H9 (cell line): ENCODE measurements at regions not wholly inside any gene's neighbourhood (a gene's known extent, or its start where the extent isn't known, plus 50 kb on each side); places are given as distances from the start of the nearest gene placed in this dataset.

Experiments
- DNase-seq: peaks from one replicate; pipeline ENCODE4 v3.0.0-alpha.2; 2017
- H2AFZ ChIP-seq: one replicate; pipeline ENCODE4 v1.6.1; 2013; ENCODE audit warnings: mild to moderate bottlenecking, low read length, control low read depth, moderate library complexity
- H2AK5ac ChIP-seq: 2 replicates; pipeline ENCODE4 v1.6.1; 2013; ENCODE audit warnings: low read length, control low read depth, mixed read lengths; ENCODE audit not compliant: insufficient read length
- H2BK120ac ChIP-seq: one replicate; pipeline ENCODE4 v1.6.1; 2013; ENCODE audit warnings: low read depth, mild to moderate bottlenecking, low read length, control low read depth, inconsistent platforms; ENCODE audit not compliant: poor library complexity, severe bottlenecking
- H2BK12ac ChIP-seq: 2 replicates; pipeline ENCODE4 v1.6.1; 2013; ENCODE audit warnings: low read length, control low read depth, mixed read lengths, low read depth; ENCODE audit not compliant: insufficient read length
- H2BK15ac ChIP-seq: 2 replicates; pipeline ENCODE4 v1.6.1; 2013; ENCODE audit warnings: low read depth, low read length, control low read depth
- H2BK20ac ChIP-seq: one replicate; pipeline ENCODE4 v1.6.1; 2013; ENCODE audit warnings: low read depth, mild to moderate bottlenecking, low read length, control low read depth, inconsistent platforms; ENCODE audit not compliant: poor library complexity, severe bottlenecking
- H2BK5ac ChIP-seq: 2 replicates; pipeline ENCODE4 v1.6.1; 2013; ENCODE audit warnings: low read length, control low read depth, mixed read lengths; ENCODE audit not compliant: insufficient read length
- H3K14ac ChIP-seq: 2 replicates; pipeline ENCODE4 v1.6.1; 2013; ENCODE audit warnings: low read length, control low read depth; ENCODE audit not compliant: insufficient read depth
- H3K18ac ChIP-seq: 2 replicates; pipeline ENCODE4 v1.6.1; 2013; ENCODE audit warnings: low read depth, mild to moderate bottlenecking, mixed read lengths, low read length, control low read depth; ENCODE audit not compliant: insufficient read length
- H3K23ac ChIP-seq: 2 replicates; pipeline ENCODE4 v1.6.1; 2013; ENCODE audit warnings: low read length, control low read depth, mixed read lengths, low read depth; ENCODE audit not compliant: insufficient read length
- H3K23me2 ChIP-seq: 2 replicates; pipeline ENCODE4 v1.6.1; 2013; ENCODE audit warnings: low read depth, mild to moderate bottlenecking, mixed read lengths, low read length, control low read depth; ENCODE audit not compliant: insufficient read length, poor library complexity, severe bottlenecking
- H3K27ac ChIP-seq: 2 replicates; pipeline ENCODE4 v1.5.1; 2013; ENCODE audit warnings: low read length, control low read depth, mixed read lengths, low read depth; ENCODE audit not compliant: insufficient read length
- H3K27me3 ChIP-seq: 2 replicates; pipeline ENCODE4 v1.6.1; 2013; ENCODE audit warnings: low read length, control low read depth, inconsistent platforms; ENCODE audit not compliant: insufficient read depth
- H3K4ac ChIP-seq: 2 replicates; pipeline ENCODE4 v1.6.1; 2013; ENCODE audit warnings: low read depth, mild to moderate bottlenecking, control low read depth, inconsistent platforms, low read length, moderate library complexity
- H3K4me1 ChIP-seq: 2 replicates; pipeline ENCODE4 v1.6.1; 2013; ENCODE audit warnings: low read length, control low read depth, inconsistent platforms; ENCODE audit not compliant: insufficient read depth
- H3K4me2 ChIP-seq: 2 replicates; pipeline ENCODE4 v1.6.1; 2013; ENCODE audit warnings: low read length, control low read depth, mixed read lengths; ENCODE audit not compliant: insufficient read length, insufficient read depth
- H3K56ac ChIP-seq: 2 replicates; pipeline ENCODE4 v1.6.1; 2013; ENCODE audit warnings: low read depth, mild to moderate bottlenecking, mixed read lengths, low read length, control low read depth; ENCODE audit not compliant: insufficient read length
- H3K79me1 ChIP-seq: 2 replicates; pipeline ENCODE4 v1.6.1; 2013; ENCODE audit warnings: low read depth, mild to moderate bottlenecking, moderate library complexity, low read length, control low read depth, inconsistent platforms; ENCODE audit not compliant: insufficient read depth, poor library complexity, severe bottlenecking
- H3K79me2 ChIP-seq: 2 replicates; pipeline ENCODE4 v1.6.1; 2013; ENCODE audit warnings: low read length, control low read depth, inconsistent platforms; ENCODE audit not compliant: insufficient read depth
- H3K9ac ChIP-seq: 2 replicates; pipeline ENCODE4 v1.6.1; 2013; ENCODE audit warnings: low read length, control low read depth, mixed read lengths; ENCODE audit not compliant: insufficient read length; ENCODE audit errors: extremely low read depth
- H3K9me3 ChIP-seq: one replicate; pipeline ENCODE4 v1.6.1; 2013; ENCODE audit warnings: low read depth, low read length, inconsistent platforms; ENCODE audit not compliant: control insufficient read depth
- H3T11ph ChIP-seq: one replicate; pipeline ENCODE4 v1.6.1; 2013; ENCODE audit warnings: mild to moderate bottlenecking, low read length, control low read depth, inconsistent platforms
- H4K20me1 ChIP-seq: one replicate; pipeline ENCODE4 v1.6.1; 2013; ENCODE audit not compliant: control insufficient read depth, insufficient read length, insufficient read depth
- H4K5ac ChIP-seq: 2 replicates; pipeline ENCODE4 v1.6.1; 2013; ENCODE audit warnings: low read depth, mild to moderate bottlenecking, mixed read lengths, low read length, control low read depth; ENCODE audit not compliant: insufficient read length
- H4K8ac ChIP-seq: replicated peaks from 2 replicates; pipeline ENCODE4 v1.6.1; 2013; ENCODE audit warnings: low read length, control low read depth, mixed read lengths, low read depth; ENCODE audit not compliant: insufficient read length
- H4K91ac ChIP-seq: 2 replicates; pipeline ENCODE4 v1.6.1; 2013; ENCODE audit warnings: low read depth, mild to moderate bottlenecking, moderate library complexity, mixed read lengths, low read length, control low read depth; ENCODE audit not compliant: insufficient read length
- H3K27ac Mint-ChIP-seq, 3 experiments: 2 replicates in 2 of 3; 3 replicates in 1 of 3; pipeline ENCODE4 v1.8.0; 2020 to 2021; ENCODE audit warnings: mixed read lengths in 3 of 3, mild to moderate bottlenecking in 1 of 3, moderate library complexity in 1 of 3
- H3K27me3 Mint-ChIP-seq: 2 replicates; pipeline ENCODE4 v1.8.0; 2021; ENCODE audit warnings: low read depth, mild to moderate bottlenecking, moderate library complexity, mixed read lengths
- H3K36me3 Mint-ChIP-seq, 3 experiments: 2 replicates in 2 of 3; 3 replicates in 1 of 3; pipeline ENCODE4 v1.8.0; 2020 to 2021; ENCODE audit warnings: low read depth in 3 of 3, mixed read lengths in 3 of 3; ENCODE audit not compliant: insufficient read depth in 1 of 3
- H3K4me1 Mint-ChIP-seq, 2 experiments: 2 replicates each; pipeline ENCODE4 v1.8.0; 2020; ENCODE audit warnings: mixed read lengths in 2 of 2
- H3K4me3 Mint-ChIP-seq, 2 experiments: 2 replicates in 1 of 2; 3 replicates in 1 of 2; pipeline ENCODE4 v1.8.0; 2020 to 2021; ENCODE audit warnings: mild to moderate bottlenecking in 2 of 2, mixed read lengths in 2 of 2, moderate library complexity in 1 of 2
- H3K9me3 Mint-ChIP-seq, 2 experiments: 2 replicates in 1 of 2; 3 replicates in 1 of 2; pipeline ENCODE4 v1.8.0; 2020; ENCODE audit warnings: mild to moderate bottlenecking in 2 of 2, mixed read lengths in 2 of 2, moderate library complexity in 1 of 2
- WGBS: extraction: QIAGEN DNeasy Blood & Tissue Kit; methylation state at CpG from one replicate; pipeline ENCODE4 v1.1.7; 2013; ENCODE audit warnings: missing lambda C conversion rate, low lambda C conversion rate, mixed read lengths; ENCODE audit not compliant: insufficient read length; ENCODE audit errors: extremely low coverage; 5-methylcytosine and 5-hydroxymethylcytosine counted together
- TF ChIP-seq, protein P1 (sequence below): fragments of 200-600 bp; sonication (generic); conservative IDR thresholded peaks from 3 replicates; pipeline ENCODE4 v1.8.0; 2021; ENCODE audit warnings: antibody characterized with exemption, mild to moderate bottlenecking

DNA sequence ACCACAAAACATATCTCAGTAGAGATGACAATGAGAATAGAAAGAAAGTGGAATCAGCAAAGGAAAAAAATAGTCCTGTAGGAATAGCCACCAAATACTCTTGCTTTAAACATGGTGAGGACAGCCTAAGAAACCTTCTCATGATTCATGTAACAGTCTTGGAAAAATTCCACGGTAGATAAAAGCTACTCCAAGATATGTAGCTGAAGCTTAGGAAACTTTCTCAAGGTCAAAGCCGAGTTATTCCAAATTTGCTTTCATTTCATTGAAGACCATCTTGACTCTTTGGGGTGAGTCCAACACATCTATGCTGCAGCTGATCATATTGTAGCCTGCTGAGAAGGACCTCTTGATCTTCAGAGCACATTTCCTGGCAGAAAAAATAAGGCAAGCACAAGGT is 157.6 kb downstream of the PAH start:
- Histone ChIP-seq H3K56ac (no peak overlapping the region), H3K4me1 (no peaks in the 10 kb centered on the region), H2AFZ (no peak overlapping the region), H3K4me2 (no peak overlapping the region), H2BK12ac (no peak overlapping the region), H3K4ac (no peak overlapping the region), H2AK5ac (no peak overlapping the region), H2BK5ac (no peak overlapping the region), H4K5ac (no peak overlapping the region), H3K27ac (no peak overlapping the region), H3K9ac (no peak overlapping the region), H3K79me2 (no peaks in the 10 kb centered on the region), H2BK15ac (no peak overlapping the region), H3K14ac (no peak overlapping the region), H2BK20ac (no peak overlapping the region), H3K79me1 (no peaks in the 10 kb centered on the region), H4K91ac (no peak overlapping the region), H3K18ac (no peak overlapping the region), H3K27me3 (no peaks in the 10 kb centered on the region), H4K8ac (no peak overlapping the region), H4K20me1 (no peaks in the 10 kb centered on the region), H3T11ph (no peak overlapping the region), H2BK120ac (no peak overlapping the region), H3K23ac (no peak overlapping the region), H3K23me2 (no peaks in the 10 kb centered on the region), H3K9me3 (no peaks in the 10 kb centered on the region)
- TF ChIP-seq, protein P1, sequence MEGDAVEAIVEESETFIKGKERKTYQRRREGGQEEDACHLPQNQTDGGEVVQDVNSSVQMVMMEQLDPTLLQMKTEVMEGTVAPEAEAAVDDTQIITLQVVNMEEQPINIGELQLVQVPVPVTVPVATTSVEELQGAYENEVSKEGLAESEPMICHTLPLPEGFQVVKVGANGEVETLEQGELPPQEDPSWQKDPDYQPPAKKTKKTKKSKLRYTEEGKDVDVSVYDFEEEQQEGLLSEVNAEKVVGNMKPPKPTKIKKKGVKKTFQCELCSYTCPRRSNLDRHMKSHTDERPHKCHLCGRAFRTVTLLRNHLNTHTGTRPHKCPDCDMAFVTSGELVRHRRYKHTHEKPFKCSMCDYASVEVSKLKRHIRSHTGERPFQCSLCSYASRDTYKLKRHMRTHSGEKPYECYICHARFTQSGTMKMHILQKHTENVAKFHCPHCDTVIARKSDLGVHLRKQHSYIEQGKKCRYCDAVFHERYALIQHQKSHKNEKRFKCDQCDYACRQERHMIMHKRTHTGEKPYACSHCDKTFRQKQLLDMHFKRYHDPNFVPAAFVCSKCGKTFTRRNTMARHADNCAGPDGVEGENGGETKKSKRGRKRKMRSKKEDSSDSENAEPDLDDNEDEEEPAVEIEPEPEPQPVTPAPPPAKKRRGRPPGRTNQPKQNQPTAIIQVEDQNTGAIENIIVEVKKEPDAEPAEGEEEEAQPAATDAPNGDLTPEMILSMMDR = no peak
- Mint-ChIP-seq H3K9me3 (peaks cover 0 to 3% of the 10 kb centered on the region in 2 experiments; a peak in 1 of 5 replicates), H3K27ac (no peak overlapping the region), H3K4me3 (no peak overlapping the region), H3K36me3 (no peaks in the 10 kb centered on the region), H3K27me3 (no peaks in the 10 kb centered on the region), H3K4me1 (peaks cover 13 to 14% of the 10 kb centered on the region in 2 experiments)
- WGBS = no CpG with 5 or more reads among the region's 2 CpGs
- no peak for DNase-seq
